ENCODE measurements at regions not wholly inside any gene's neighbourhood (a gene's known extent, or its start where the extent isn't known, plus 50 kb on each side); places are given as distances from the start of the nearest gene placed in this dataset.
"Not testable (repeated sequence)": the region's sequence is repeated elsewhere in the genome, so short reads cannot be mapped to it uniquely, and the experiment has no call there.

- DNase-seq (ENCODE audit: low read depth) = no peak
Measured at GRCh38 chr6:92404281-92404680, 1015.1 kb downstream of the EPHA7 start.

DNA sequence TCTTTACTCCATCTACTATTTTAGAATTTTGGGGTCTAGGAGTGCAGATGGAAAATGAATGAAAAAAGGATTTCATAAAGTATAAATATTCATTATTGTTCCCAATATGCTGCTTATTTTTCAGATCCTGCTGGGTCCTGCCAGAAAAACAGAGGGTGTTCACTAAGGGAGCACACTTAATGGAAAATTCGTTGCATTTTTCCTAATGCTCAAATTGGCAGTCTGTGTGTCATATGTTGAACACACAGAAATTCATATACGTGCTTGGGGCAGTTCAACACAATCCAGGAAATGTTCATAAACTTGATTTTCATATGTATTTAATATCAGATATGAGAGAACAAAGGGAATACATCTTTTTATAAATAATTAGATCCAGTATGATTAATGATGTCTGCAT lies 1019.4 kb downstream of the EPHA7 start:
- DNase-seq (ENCODE audit: low read depth) = no peak

GRCh38 chr6:92388706-92389105 lies 1030.7 kb downstream of the EPHA7 start:
- DNase-seq (ENCODE audit: low read depth) = not testable (repeated sequence)

GRCh38 chr6:92380803-92381601 lies 1038.4 kb downstream of the EPHA7 start:
- DNase-seq (ENCODE audit: low read depth) = no peak

- no peak for DNase-seq (ENCODE audit: low read depth)
Measured at GRCh38 chr6:92377137-92377536, 1042.2 kb downstream of the EPHA7 start.

DNA sequence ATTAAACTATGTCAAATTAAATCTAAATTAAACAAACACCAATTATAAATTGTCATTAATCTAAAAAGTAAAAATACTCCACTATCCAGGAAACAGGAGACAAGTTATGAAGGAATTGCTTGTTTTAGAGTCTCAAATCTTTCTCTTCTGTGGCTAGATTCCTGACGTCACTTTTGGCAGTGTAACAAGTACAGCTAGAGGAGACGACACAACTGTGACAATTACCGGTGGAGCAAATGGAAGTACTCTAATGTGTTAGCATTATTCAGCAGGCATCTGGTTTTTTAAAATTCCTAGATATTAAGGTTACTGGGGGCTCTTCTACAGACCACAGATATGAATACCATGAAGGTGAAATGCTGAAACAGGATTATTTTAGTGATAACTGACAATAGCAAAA lies 1042.7 kb downstream of the EPHA7 start:
- DNase-seq (ENCODE audit: low read depth) = no peak

DNA sequence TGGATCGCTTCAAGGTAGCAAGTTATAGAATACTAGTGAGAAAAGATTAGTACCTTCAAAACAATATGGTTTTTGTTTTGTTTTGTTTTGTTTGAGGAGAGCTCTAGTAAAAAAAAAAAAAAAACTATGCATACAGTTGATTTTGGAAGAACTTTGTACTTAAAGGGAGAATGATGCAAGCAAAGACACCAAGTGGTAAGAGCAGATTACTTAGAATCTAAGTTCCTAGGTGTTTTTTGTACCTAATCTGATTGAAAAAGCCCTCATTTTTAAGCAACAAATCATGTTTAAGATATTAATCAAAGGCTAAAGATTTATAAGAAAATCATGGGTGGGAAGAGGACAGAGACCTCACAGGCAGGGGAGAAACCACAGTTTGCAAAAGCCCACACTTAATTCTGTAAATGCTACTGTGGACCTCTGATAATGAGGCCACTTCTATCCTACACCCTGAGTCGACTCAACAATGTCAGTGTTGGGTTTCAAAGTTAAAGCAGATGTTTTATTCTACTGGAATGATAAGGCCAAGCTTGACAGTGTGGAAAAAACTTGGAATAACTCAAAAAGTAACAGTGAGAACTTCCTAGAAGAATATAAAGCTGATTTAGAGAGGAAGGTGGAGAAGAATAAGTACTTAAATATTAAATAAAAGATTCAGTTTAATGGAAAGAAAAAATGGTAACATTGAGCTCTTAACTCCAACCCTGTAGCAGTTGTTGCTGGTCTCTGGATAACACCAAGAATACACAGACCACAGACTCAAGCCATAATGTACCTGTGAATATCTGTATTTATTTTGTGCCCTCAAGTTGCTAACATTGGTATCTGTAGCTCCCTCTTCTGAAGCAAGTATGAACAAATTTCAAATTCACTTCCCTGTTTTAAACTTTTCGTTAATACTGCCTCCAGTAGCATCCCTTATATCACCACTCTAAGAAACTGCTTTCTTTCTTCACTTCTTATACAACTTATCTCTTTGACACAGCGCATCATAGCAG lies 1047.8 kb downstream of the EPHA7 start:
- no peak for DNase-seq (ENCODE audit: low read depth)

DNA sequence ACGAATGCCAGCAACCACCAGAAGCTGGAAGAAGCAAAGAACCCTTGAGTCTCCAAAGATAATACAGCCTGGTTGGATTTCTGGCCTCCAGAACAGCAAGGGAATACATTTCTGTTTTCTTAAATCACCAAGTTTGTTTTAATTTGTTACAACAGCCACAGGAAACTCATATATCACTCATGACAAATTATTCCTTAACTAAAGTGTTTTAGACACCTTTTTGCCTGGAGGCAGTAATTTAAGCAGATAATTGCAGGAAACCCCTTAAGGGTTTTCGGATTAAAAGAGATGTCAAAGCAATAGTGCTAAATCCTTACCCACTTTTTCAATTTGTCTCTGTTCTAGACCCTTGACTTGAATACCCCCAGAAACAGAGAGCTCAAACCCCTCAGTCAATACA lies 1050.0 kb downstream of the EPHA7 start:
- no peak for DNase-seq (ENCODE audit: low read depth)

GRCh38 chr6:92364948-92365541 lies 1054.3 kb downstream of the EPHA7 start:
- DNase-seq (ENCODE audit: low read depth) = no peak

DNA sequence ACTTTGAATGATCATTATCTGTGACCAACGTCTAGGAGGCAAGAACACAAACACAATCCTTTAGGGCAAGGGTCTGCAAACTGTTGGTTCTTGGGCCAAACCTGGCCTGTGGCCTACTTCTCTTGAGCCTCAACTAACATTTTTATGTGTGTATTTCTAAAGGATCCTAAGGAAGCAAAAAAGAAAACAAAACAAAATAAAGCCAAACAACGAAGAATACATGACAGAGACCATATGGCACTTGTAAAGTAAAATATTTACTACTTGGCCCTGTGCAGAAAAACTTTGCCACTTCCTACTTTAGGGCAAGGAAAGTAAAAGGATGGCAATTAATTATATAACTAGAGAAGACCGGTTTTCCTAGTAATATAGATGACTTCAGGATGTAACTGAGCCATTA lies 1056.2 kb downstream of the EPHA7 start:
- no peak for DNase-seq (ENCODE audit: low read depth)

DNA sequence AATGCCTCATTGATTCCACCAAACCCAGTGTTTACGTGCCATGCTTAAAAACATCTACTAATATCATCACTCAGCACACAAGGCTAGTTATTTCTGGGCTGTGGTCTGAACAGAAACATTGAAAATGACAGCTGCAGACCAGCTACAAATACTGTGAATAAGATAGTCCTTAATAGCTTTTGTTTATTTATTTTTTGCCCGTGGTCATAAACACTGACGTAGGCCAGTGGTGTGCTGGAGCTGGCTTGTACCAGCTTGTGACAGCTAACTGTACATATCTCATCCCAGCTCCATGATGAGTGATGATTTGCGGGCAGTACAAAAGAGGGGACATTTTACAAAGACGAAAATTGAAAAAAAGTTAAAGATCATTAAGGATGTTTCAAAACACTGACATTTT lies 1057.0 kb downstream of the EPHA7 start:
- DNase-seq (ENCODE audit: low read depth) = no peak

GRCh38 chr6:92361990-92362389 lies 1057.4 kb downstream of the EPHA7 start:
- DNase-seq (ENCODE audit: low read depth) = no peak

GRCh38 chr6:92354270-92354829 lies 1065.0 kb downstream of the EPHA7 start:
- no peak for DNase-seq (ENCODE audit: low read depth)

- no peak for DNase-seq (ENCODE audit: low read depth)
Measured at GRCh38 chr6:92352130-92352529, 1067.2 kb downstream of the EPHA7 start.

GRCh38 chr6:92341201-92341600 lies 1078.2 kb downstream of the EPHA7 start:
- DNase-seq (ENCODE audit: low read depth) = no peak

GRCh38 chr6:92339936-92340640 lies 1079.3 kb downstream of the EPHA7 start:
- DNase-seq (ENCODE audit: low read depth) = no peak

GRCh38 chr6:92337571-92337970 lies 1081.8 kb downstream of the EPHA7 start:
- no peak for DNase-seq (ENCODE audit: low read depth)

DNA sequence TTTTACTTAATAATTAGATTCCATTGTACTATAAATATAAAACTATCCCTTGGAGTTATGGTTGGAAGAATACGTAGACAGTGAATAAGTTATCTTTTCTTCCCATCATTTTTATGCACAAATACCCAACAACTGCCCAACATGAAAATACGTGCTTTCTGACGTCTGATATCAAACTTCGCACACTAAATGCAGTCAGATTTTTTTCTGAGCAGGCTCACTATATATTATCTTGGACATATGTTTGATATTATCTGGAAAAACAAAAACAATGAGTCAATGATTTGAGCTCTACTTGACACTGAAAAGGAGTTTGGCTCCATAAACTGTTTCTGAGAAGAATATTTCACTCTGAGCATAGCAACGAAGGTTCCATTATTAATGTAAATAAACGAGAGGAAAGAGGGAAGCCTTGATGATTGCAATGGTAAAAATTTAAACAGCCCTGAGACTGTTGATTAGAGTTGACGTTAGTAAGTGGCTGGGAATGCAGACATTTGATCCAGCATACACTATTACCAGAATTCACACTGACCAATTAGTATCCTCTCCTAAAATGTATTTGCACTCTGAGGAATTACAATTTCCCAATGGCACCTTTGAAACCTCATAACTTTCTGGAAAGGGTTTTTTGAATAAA lies 1090.0 kb downstream of the EPHA7 start:
- DNase-seq (ENCODE audit: low read depth) = no peak

- DNase-seq (ENCODE audit: low read depth) = no peak
Measured at GRCh38 chr6:92315312-92315711, 1104.0 kb downstream of the EPHA7 start.

DNA sequence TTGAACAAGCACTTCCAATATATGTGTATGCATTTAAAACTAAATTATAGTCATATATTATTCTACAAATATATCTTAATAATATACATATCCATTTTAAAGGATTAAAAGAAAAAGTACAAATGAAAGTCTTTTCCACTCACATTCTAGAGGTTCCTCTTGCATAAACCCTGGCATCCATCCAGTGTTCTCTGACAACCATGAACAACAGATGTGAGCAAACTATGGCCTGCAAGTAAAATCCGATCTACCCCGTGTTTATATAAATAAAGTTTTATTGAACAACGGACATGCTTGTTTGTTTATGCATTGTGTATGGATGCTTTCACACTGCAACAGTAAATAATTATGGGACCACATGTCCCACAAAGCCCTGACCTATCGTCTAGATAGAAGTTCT lies 1122.3 kb downstream of the EPHA7 start:
- no peak for DNase-seq (ENCODE audit: low read depth)

Measured in HT1080 (cell line).